Keratinocyte (primary cell): ENCODE measurements at regions not wholly inside any gene's neighbourhood (a gene's known extent, or its start where the extent isn't known, plus 50 kb on each side); places are given as distances from the start of the nearest gene placed in this dataset.

Experiments
- CTCF ChIP-seq, 3 experiments: IDR thresholded peaks in 1 of 3; conservative IDR thresholded peaks in 1 of 3; optimal IDR thresholded peaks in 1 of 3; 2 replicates in 2 of 3; 3 replicates in 1 of 3; pipeline versions ENCODE3 to v1.5.1; 2011; ENCODE audit warnings: low read length in 3 of 3, mild to moderate bottlenecking in 3 of 3, moderate library complexity in 2 of 3, control low read depth in 1 of 3, inconsistent platforms in 1 of 3; ENCODE audit not compliant: insufficient read depth in 2 of 3; ENCODE audit errors: extremely low read depth in 1 of 3
- EZH2 ChIP-seq: IDR thresholded peaks from one replicate; pipeline ENCODE4 v1.6.1; 2012; ENCODE audit warnings: inconsistent platforms, mild to moderate bottlenecking, low read length, moderate library complexity

GRCh38 chr5:132130918-132131715 lies 57.5 kb downstream of the CSF2 start:
- no peak for TF ChIP-seq EZH2
- no peak for TF ChIP-seq CTCF (optimal IDR thresholded peaks at IDR 0.05 in 1 of 3, IDR thresholded peaks at IDR 0.05 in 1 of 3, conservative IDR thresholded peaks at IDR 0.05 in 1 of 3; ENCODE audit: extremely low read depth in 1 of 3, insufficient read depth in 2 of 3, low read length in 3 of 3)
